ENCODE measurements at regions not wholly inside any gene's neighbourhood (a gene's known extent, or its start where the extent isn't known, plus 50 kb on each side); places are given as distances from the start of the nearest gene placed in this dataset.

GRCh38 chr12:63410197-63410596 lies 258.1 kb downstream of the DPY19L2 start:
- H3K36me3 Mint-ChIP-seq, result no peaks in the 10 kb centered on the region
- peaks cover 0 to 9% (median 2%) of the 10 kb centered on the region in 7 donors for H3K9me3 Mint-ChIP-seq
- H3K27ac Mint-ChIP-seq, result no peak overlapping the region
- no peak overlapping the region for H3K27ac ChIP-seq (ENCODE audit: insufficient read depth, low read length, poor library complexity, severe bottlenecking)
- H3K4me3 ChIP-seq (ENCODE audit: low read depth, low read length), result no peak overlapping the region
- no peak overlapping the region for H3K4me3 Mint-ChIP-seq
- no peaks in the 10 kb centered on the region for H3K4me1 Mint-ChIP-seq
- ATAC-seq (ENCODE audit: low read depth in 2 of 2) (no peak), DNase-seq (no peak)
- no peaks in the 10 kb centered on the region for H3K27me3 ChIP-seq (ENCODE audit: control insufficient read depth, insufficient read depth, low read length)
- no peaks in the 10 kb centered on the region for H3K4me1 ChIP-seq (ENCODE audit: control insufficient read depth, insufficient read depth, low read length, poor library complexity, severe bottlenecking)
- H3K9me3 ChIP-seq (ENCODE audit: control insufficient read depth in 2 of 2, low read length in 2 of 2), result peaks cover 0 to 2% of the 10 kb centered on the region in 2 experiments
- no peaks in the 10 kb centered on the region for H3K36me3 ChIP-seq (ENCODE audit: control insufficient read depth, insufficient read depth, low read length)
- no peaks in the 10 kb centered on the region for H3K27me3 Mint-ChIP-seq

GRCh38 chr12:63406781-63407180 lies 255.8 kb upstream of the AVPR1A start:
- Mint-ChIP-seq H3K27ac (no peak overlapping the region), H3K4me1 (no peaks in the 10 kb centered on the region), H3K9me3 (peaks cover 0 to 4% (median 0%) of the 10 kb centered on the region in 7 donors), H3K27me3 (no peaks in the 10 kb centered on the region), H3K36me3 (no peaks in the 10 kb centered on the region), H3K4me3 (no peak overlapping the region)
- H3K4me3 ChIP-seq (ENCODE audit: low read depth, low read length), result no peak overlapping the region
- H3K27ac ChIP-seq (ENCODE audit: insufficient read depth, low read length, poor library complexity, severe bottlenecking), result no peak overlapping the region
- no peaks in the 10 kb centered on the region for H3K27me3 ChIP-seq (ENCODE audit: control insufficient read depth, insufficient read depth, low read length)
- no peaks in the 10 kb centered on the region for H3K9me3 ChIP-seq (ENCODE audit: control insufficient read depth in 2 of 2, low read length in 2 of 2)
- ATAC-seq (ENCODE audit: low read depth in 2 of 2) (no peak), DNase-seq (no peak)
- H3K36me3 ChIP-seq (ENCODE audit: control insufficient read depth, insufficient read depth, low read length), result no peaks in the 10 kb centered on the region
- no peaks in the 10 kb centered on the region for H3K4me1 ChIP-seq (ENCODE audit: control insufficient read depth, insufficient read depth, low read length, poor library complexity, severe bottlenecking)

GRCh38 chr12:63404611-63405010 lies 253.6 kb upstream of the AVPR1A start:
- H3K27ac ChIP-seq (ENCODE audit: insufficient read depth, low read length, poor library complexity, severe bottlenecking), result no peak overlapping the region
- DNase-seq, result no peak
- no peaks in the 10 kb centered on the region for H3K4me1 ChIP-seq (ENCODE audit: control insufficient read depth, insufficient read depth, low read length, poor library complexity, severe bottlenecking)
- no peaks in the 10 kb centered on the region for H3K27me3 Mint-ChIP-seq
- H3K36me3 Mint-ChIP-seq, result no peaks in the 10 kb centered on the region
- no peak for ATAC-seq (ENCODE audit: low read depth in 2 of 2)
- peaks cover 0 to 4% (median 2%) of the 10 kb centered on the region in 7 donors for H3K9me3 Mint-ChIP-seq
- no peaks in the 10 kb centered on the region for H3K36me3 ChIP-seq (ENCODE audit: control insufficient read depth, insufficient read depth, low read length)
- H3K4me1 Mint-ChIP-seq, result no peaks in the 10 kb centered on the region
- H3K4me3 ChIP-seq (ENCODE audit: low read depth, low read length), result no peak overlapping the region
- no peaks in the 10 kb centered on the region for H3K9me3 ChIP-seq (ENCODE audit: control insufficient read depth in 2 of 2, low read length in 2 of 2)
- no peaks in the 10 kb centered on the region for H3K27me3 ChIP-seq (ENCODE audit: control insufficient read depth, insufficient read depth, low read length)
- H3K4me3 Mint-ChIP-seq, result no peak overlapping the region
- no peak overlapping the region for H3K27ac Mint-ChIP-seq

- no peaks in the 10 kb centered on the region for H3K36me3 ChIP-seq (ENCODE audit: control insufficient read depth, insufficient read depth, low read length)
- H3K27ac ChIP-seq (ENCODE audit: insufficient read depth, low read length, poor library complexity, severe bottlenecking), result no peak overlapping the region
- DNase-seq (no peak), ATAC-seq (ENCODE audit: low read depth in 2 of 2) (no peak)
- no peak overlapping the region for H3K4me3 ChIP-seq (ENCODE audit: low read depth, low read length)
- Mint-ChIP-seq H3K4me3 (no peak overlapping the region), H3K27me3 (no peaks in the 10 kb centered on the region), H3K4me1 (no peaks in the 10 kb centered on the region), H3K27ac (no peak overlapping the region), H3K36me3 (no peaks in the 10 kb centered on the region), H3K9me3 (peaks cover 0 to 4% (median 2%) of the 10 kb centered on the region in 7 donors)
- no peaks in the 10 kb centered on the region for H3K4me1 ChIP-seq (ENCODE audit: control insufficient read depth, insufficient read depth, low read length, poor library complexity, severe bottlenecking)
- H3K27me3 ChIP-seq (ENCODE audit: control insufficient read depth, insufficient read depth, low read length), result no peaks in the 10 kb centered on the region
- H3K9me3 ChIP-seq (ENCODE audit: control insufficient read depth in 2 of 2, low read length in 2 of 2), result no peaks in the 10 kb centered on the region
Measured at GRCh38 chr12:63403256-63403655, 252.3 kb upstream of the AVPR1A start.

- H3K27me3 ChIP-seq (ENCODE audit: control insufficient read depth, insufficient read depth, low read length), result no peaks in the 10 kb centered on the region
- no peak for DNase-seq
- no peak for ATAC-seq (ENCODE audit: low read depth in 2 of 2)
Measured at GRCh38 chr12:63400718-63401117, 249.7 kb upstream of the AVPR1A start.

GRCh38 chr12:63400318-63400717 lies 249.3 kb upstream of the AVPR1A start:
- Mint-ChIP-seq H3K4me1 (no peaks in the 10 kb centered on the region), H3K27ac (no peak overlapping the region)

More at GRCh38 chr12:63400718-63401117, 249.7 kb upstream of the AVPR1A start:
- Histone ChIP-seq H3K27ac (ENCODE audit: insufficient read depth, low read length, poor library complexity, severe bottlenecking) (no peak overlapping the region), H3K36me3 (ENCODE audit: control insufficient read depth, insufficient read depth, low read length) (no peaks in the 10 kb centered on the region), H3K4me1 (ENCODE audit: control insufficient read depth, insufficient read depth, low read length, poor library complexity, severe bottlenecking) (no peaks in the 10 kb centered on the region), H3K9me3 (ENCODE audit: control insufficient read depth in 2 of 2, low read length in 2 of 2) (no peaks in the 10 kb centered on the region), H3K4me3 (ENCODE audit: low read depth, low read length) (no peak overlapping the region)
- no peaks in the 10 kb centered on the region for H3K4me1 Mint-ChIP-seq
- no peaks in the 10 kb centered on the region for H3K27me3 Mint-ChIP-seq
- no peak overlapping the region for H3K27ac Mint-ChIP-seq
- H3K9me3 Mint-ChIP-seq, result peaks cover 0 to 4% (median 0%) of the 10 kb centered on the region in 7 donors
- H3K36me3 Mint-ChIP-seq, result no peaks in the 10 kb centered on the region
- H3K4me3 Mint-ChIP-seq, result no peak overlapping the region

GRCh38 chr12:63397807-63398206 lies 246.8 kb upstream of the AVPR1A start:
- H3K27ac Mint-ChIP-seq, result no peak overlapping the region
- DNase-seq (no peak), ATAC-seq (ENCODE audit: low read depth in 2 of 2) (no peak)
- H3K27ac ChIP-seq (ENCODE audit: insufficient read depth, low read length, poor library complexity, severe bottlenecking), result no peak overlapping the region
- no peak overlapping the region for H3K4me3 ChIP-seq (ENCODE audit: low read depth, low read length)
- H3K4me1 Mint-ChIP-seq, result no peaks in the 10 kb centered on the region
- H3K36me3 Mint-ChIP-seq, result no peaks in the 10 kb centered on the region
- no peaks in the 10 kb centered on the region for H3K9me3 ChIP-seq (ENCODE audit: control insufficient read depth in 2 of 2, low read length in 2 of 2)
- H3K4me1 ChIP-seq (ENCODE audit: control insufficient read depth, insufficient read depth, low read length, poor library complexity, severe bottlenecking), result no peaks in the 10 kb centered on the region
- H3K9me3 Mint-ChIP-seq, result peaks cover 0 to 4% (median 0%) of the 10 kb centered on the region in 7 donors
- no peaks in the 10 kb centered on the region for H3K27me3 ChIP-seq (ENCODE audit: control insufficient read depth, insufficient read depth, low read length)
- no peaks in the 10 kb centered on the region for H3K36me3 ChIP-seq (ENCODE audit: control insufficient read depth, insufficient read depth, low read length)
- H3K4me3 Mint-ChIP-seq, result no peak overlapping the region
- H3K27me3 Mint-ChIP-seq, result no peaks in the 10 kb centered on the region

More at GRCh38 chr12:63400318-63400717, 249.3 kb upstream of the AVPR1A start:
- H3K9me3 ChIP-seq (ENCODE audit: control insufficient read depth in 2 of 2, low read length in 2 of 2), result no peaks in the 10 kb centered on the region
- H3K9me3 Mint-ChIP-seq, result peaks cover 0 to 4% (median 0%) of the 10 kb centered on the region in 7 donors
- no peak for ATAC-seq (ENCODE audit: low read depth in 2 of 2)
- no peaks in the 10 kb centered on the region for H3K27me3 ChIP-seq (ENCODE audit: control insufficient read depth, insufficient read depth, low read length)
- H3K27ac ChIP-seq (ENCODE audit: insufficient read depth, low read length, poor library complexity, severe bottlenecking), result no peak overlapping the region
- no peaks in the 10 kb centered on the region for H3K27me3 Mint-ChIP-seq
- H3K4me3 Mint-ChIP-seq, result no peak overlapping the region
- H3K4me1 ChIP-seq (ENCODE audit: control insufficient read depth, insufficient read depth, low read length, poor library complexity, severe bottlenecking), result no peaks in the 10 kb centered on the region
- H3K4me3 ChIP-seq (ENCODE audit: low read depth, low read length), result no peak overlapping the region
- DNase-seq, result no peak
- H3K36me3 ChIP-seq (ENCODE audit: control insufficient read depth, insufficient read depth, low read length), result no peaks in the 10 kb centered on the region
- H3K36me3 Mint-ChIP-seq, result no peaks in the 10 kb centered on the region

GRCh38 chr12:63396135-63396534 lies 245.1 kb upstream of the AVPR1A start:
- Mint-ChIP-seq H3K4me1 (no peaks in the 10 kb centered on the region), H3K27ac (no peak overlapping the region), H3K4me3 (no peak overlapping the region), H3K27me3 (no peaks in the 10 kb centered on the region), H3K36me3 (no peaks in the 10 kb centered on the region), H3K9me3 (peaks cover 0 to 4% (median 0%) of the 10 kb centered on the region in 7 donors)
- ATAC-seq (ENCODE audit: low read depth in 2 of 2), result no peak
- Histone ChIP-seq H3K36me3 (ENCODE audit: control insufficient read depth, insufficient read depth, low read length) (no peaks in the 10 kb centered on the region), H3K9me3 (ENCODE audit: control insufficient read depth in 2 of 2, low read length in 2 of 2) (no peaks in the 10 kb centered on the region), H3K4me1 (ENCODE audit: control insufficient read depth, insufficient read depth, low read length, poor library complexity, severe bottlenecking) (no peaks in the 10 kb centered on the region), H3K4me3 (ENCODE audit: low read depth, low read length) (no peak overlapping the region), H3K27ac (ENCODE audit: insufficient read depth, low read length, poor library complexity, severe bottlenecking) (no peak overlapping the region), H3K27me3 (ENCODE audit: control insufficient read depth, insufficient read depth, low read length) (no peaks in the 10 kb centered on the region)
- DNase-seq, result no peak
